ENCODE measurements at regions not wholly inside any gene's neighbourhood (a gene's known extent, or its start where the extent isn't known, plus 50 kb on each side); places are given as distances from the start of the nearest gene placed in this dataset.

GRCh38 chr6:126876446-126876845 is 242.0 kb upstream of the RSPO3 start:
- Histone ChIP-seq H3K27me3 (no peaks in the 10 kb centered on the region), H3K27ac (no peak overlapping the region), H3K9me3 (no peaks in the 10 kb centered on the region), H3K36me3 (ENCODE audit: low read depth, missing control alignments) (no peaks in the 10 kb centered on the region), H3K4me1 (no peaks in the 10 kb centered on the region), H3K4me3 (no peak overlapping the region)
- TF ChIP-seq CTCF (IDR thresholded peaks at IDR 0.05) (no peak), POLR2A (IDR thresholded peaks at IDR 0.05) (no peak)
- DNase-seq: no peak
- WGBS, 2 donors: 80 to 89% methylated on average over 1 of the region's 1 CpG
- intact Hi-C loops (cut with DNase I; ENCODE audit: low total_unique reads): no loop called here

- no peaks in the 10 kb centered on the region for H3K36me3 ChIP-seq (ENCODE audit: low read depth, missing control alignments)
- no peak for TF ChIP-seq CTCF (IDR thresholded peaks at IDR 0.05)
- TF ChIP-seq POLR2A (IDR thresholded peaks at IDR 0.05): no peak
- H3K27ac ChIP-seq: no peak overlapping the region
- WGBS, 2 donors: 71 to 82% methylated on average over 3 of the region's 3 CpGs
- no peak overlapping the region for H3K4me3 ChIP-seq
- no peak for DNase-seq
- no peaks in the 10 kb centered on the region for H3K9me3 ChIP-seq
- no peaks in the 10 kb centered on the region for H3K27me3 ChIP-seq
- H3K4me1 ChIP-seq: no peaks in the 10 kb centered on the region
- intact Hi-C loops (cut with DNase I; ENCODE audit: low total_unique reads): no loop called here
These were observed 237.5 kb upstream of the RSPO3 start for GRCh38 chr6:126880964-126881363.

- WGBS, 2 donors: 94 to 96% methylated on average over 1 of the region's 1 CpG
- H3K4me3 ChIP-seq: no peak overlapping the region
- TF ChIP-seq POLR2A (IDR thresholded peaks at IDR 0.05) (no peak), CTCF (IDR thresholded peaks at IDR 0.05) (no peak)
- H3K4me1 ChIP-seq: no peaks in the 10 kb centered on the region
- H3K27ac ChIP-seq: no peak overlapping the region
- intact Hi-C loops (cut with DNase I; ENCODE audit: low total_unique reads): no loop called here
- no peaks in the 10 kb centered on the region for H3K9me3 ChIP-seq
- H3K36me3 ChIP-seq (ENCODE audit: low read depth, missing control alignments): no peaks in the 10 kb centered on the region
- no peak for DNase-seq
- H3K27me3 ChIP-seq: no peaks in the 10 kb centered on the region
These were observed 232.4 kb upstream of the RSPO3 start for GRCh38 chr6:126886106-126886505.

GRCh38 chr6:126888727-126889725 is 229.4 kb upstream of the RSPO3 start:
- no peak for DNase-seq
- Histone ChIP-seq H3K27ac (no peak overlapping the region), H3K27me3 (no peaks in the 10 kb centered on the region), H3K36me3 (ENCODE audit: low read depth, missing control alignments) (no peaks in the 10 kb centered on the region), H3K9me3 (no peaks in the 10 kb centered on the region), H3K4me1 (no peaks in the 10 kb centered on the region), H3K4me3 (no peak overlapping the region)
- WGBS, 2 donors: 65 to 73% methylated on average over 5 of the region's 5 CpGs
- no peak for TF ChIP-seq POLR2A (IDR thresholded peaks at IDR 0.05)
- intact Hi-C loops (cut with DNase I; ENCODE audit: low total_unique reads): no loop called here

- no peak for TF ChIP-seq POLR2A (IDR thresholded peaks at IDR 0.05)
- TF ChIP-seq CTCF (IDR thresholded peaks at IDR 0.05): no peak
- Histone ChIP-seq H3K27ac (no peak overlapping the region), H3K36me3 (ENCODE audit: low read depth, missing control alignments) (no peaks in the 10 kb centered on the region), H3K27me3 (no peaks in the 10 kb centered on the region), H3K4me3 (no peak overlapping the region), H3K9me3 (no peaks in the 10 kb centered on the region), H3K4me1 (no peaks in the 10 kb centered on the region)
- 80 to 87% methylated on average over 2 of the region's 2 CpGs for WGBS, 2 donors
- no peak for DNase-seq
- intact Hi-C loops (cut with DNase I; ENCODE audit: low total_unique reads): no loop called here
These were observed 228.4 kb upstream of the RSPO3 start for GRCh38 chr6:126890055-126890454.
